ENCODE measurements at regions not wholly inside any gene's neighbourhood (a gene's known extent, or its start where the extent isn't known, plus 50 kb on each side); places are given as distances from the start of the nearest gene placed in this dataset.

DNA sequence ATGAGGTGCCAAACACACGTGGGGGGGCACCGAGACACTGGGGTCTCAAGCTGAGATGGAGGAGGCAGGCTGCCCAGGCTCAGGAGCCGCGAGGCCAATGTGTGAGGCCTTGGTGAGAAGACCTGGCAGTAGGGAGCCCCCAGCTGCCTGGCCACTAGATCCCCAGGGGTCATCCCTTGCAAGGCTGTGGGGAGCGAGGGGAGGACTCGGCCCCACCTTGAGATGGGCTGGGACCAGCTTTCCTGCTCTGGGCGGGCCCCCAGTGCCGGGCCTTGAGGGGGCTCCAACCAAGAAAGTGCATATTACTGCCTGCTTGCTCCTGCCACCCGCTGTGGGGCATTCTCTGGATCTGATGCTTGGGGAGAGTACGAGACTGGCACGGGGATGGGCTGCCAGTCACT is 107.0 kb downstream of the CTTN start:
- TF ChIP-seq, protein P1, sequence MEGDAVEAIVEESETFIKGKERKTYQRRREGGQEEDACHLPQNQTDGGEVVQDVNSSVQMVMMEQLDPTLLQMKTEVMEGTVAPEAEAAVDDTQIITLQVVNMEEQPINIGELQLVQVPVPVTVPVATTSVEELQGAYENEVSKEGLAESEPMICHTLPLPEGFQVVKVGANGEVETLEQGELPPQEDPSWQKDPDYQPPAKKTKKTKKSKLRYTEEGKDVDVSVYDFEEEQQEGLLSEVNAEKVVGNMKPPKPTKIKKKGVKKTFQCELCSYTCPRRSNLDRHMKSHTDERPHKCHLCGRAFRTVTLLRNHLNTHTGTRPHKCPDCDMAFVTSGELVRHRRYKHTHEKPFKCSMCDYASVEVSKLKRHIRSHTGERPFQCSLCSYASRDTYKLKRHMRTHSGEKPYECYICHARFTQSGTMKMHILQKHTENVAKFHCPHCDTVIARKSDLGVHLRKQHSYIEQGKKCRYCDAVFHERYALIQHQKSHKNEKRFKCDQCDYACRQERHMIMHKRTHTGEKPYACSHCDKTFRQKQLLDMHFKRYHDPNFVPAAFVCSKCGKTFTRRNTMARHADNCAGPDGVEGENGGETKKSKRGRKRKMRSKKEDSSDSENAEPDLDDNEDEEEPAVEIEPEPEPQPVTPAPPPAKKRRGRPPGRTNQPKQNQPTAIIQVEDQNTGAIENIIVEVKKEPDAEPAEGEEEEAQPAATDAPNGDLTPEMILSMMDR (IDR thresholded peaks at IDR 0.05), result no peak
- no peak for TF ChIP-seq POLR2A (IDR thresholded peaks at IDR 0.05)
